ENCODE measurements at regions not wholly inside any gene's neighbourhood (a gene's known extent, or its start where the extent isn't known, plus 50 kb on each side); places are given as distances from the start of the nearest gene placed in this dataset.
"Not testable (repeated sequence)": the region's sequence is repeated elsewhere in the genome, so short reads cannot be mapped to it uniquely, and the experiment has no call there.

GRCh38 chr3:163518065-163518464 lies 1560.2 kb downstream of the SI start:
- Mint-ChIP-seq H3K36me3 (no peaks in the 10 kb centered on the region), H3K4me1 (ENCODE audit: unreplicated experiment) (no peaks in the 10 kb centered on the region), H3K27ac (no peak overlapping the region), H3K27me3 (no peaks in the 10 kb centered on the region), H3K9me3 (no peaks in the 10 kb centered on the region), H3K4me3 (no peak overlapping the region)
- no peak for TF ChIP-seq CTCF (conservative IDR thresholded peaks at IDR 0.05)
- DNase-seq (ENCODE audit: extremely low spot score, unreplicated experiment), result no peak

- Mint-ChIP-seq H3K9me3 (no peaks in the 10 kb centered on the region), H3K27ac (no peak overlapping the region), H3K36me3 (no peaks in the 10 kb centered on the region), H3K4me1 (ENCODE audit: unreplicated experiment) (no peaks in the 10 kb centered on the region), H3K27me3 (no peaks in the 10 kb centered on the region), H3K4me3 (no peak overlapping the region)
- DNase-seq (ENCODE audit: extremely low spot score, unreplicated experiment), result no peak
- TF ChIP-seq CTCF (conservative IDR thresholded peaks at IDR 0.05), result no peak
Observed at GRCh38 chr3:163513149-163513657, 1565.1 kb downstream of the SI start.

- Mint-ChIP-seq H3K4me3 (no peak overlapping the region), H3K27ac (no peak overlapping the region), H3K27me3 (no peaks in the 10 kb centered on the region), H3K36me3 (no peaks in the 10 kb centered on the region), H3K9me3 (no peaks in the 10 kb centered on the region), H3K4me1 (ENCODE audit: unreplicated experiment) (no peaks in the 10 kb centered on the region)
- TF ChIP-seq CTCF (conservative IDR thresholded peaks at IDR 0.05), result no peak
- DNase-seq (ENCODE audit: extremely low spot score, unreplicated experiment), result no peak
Observed at GRCh38 chr3:163508206-163508605, 1570.1 kb downstream of the SI start.

- DNase-seq (ENCODE audit: extremely low spot score, unreplicated experiment), result no peak
- no peak for TF ChIP-seq CTCF (conservative IDR thresholded peaks at IDR 0.05)
- no peaks in the 10 kb centered on the region for H3K27me3 Mint-ChIP-seq
- H3K36me3 Mint-ChIP-seq, result no peaks in the 10 kb centered on the region
- H3K4me3 Mint-ChIP-seq, result no peak overlapping the region
- H3K9me3 Mint-ChIP-seq, result no peaks in the 10 kb centered on the region
- no peak overlapping the region for H3K27ac Mint-ChIP-seq
- H3K4me1 Mint-ChIP-seq (ENCODE audit: unreplicated experiment), result no peaks in the 10 kb centered on the region
Observed at GRCh38 chr3:163504974-163505373, 1573.3 kb downstream of the SI start.

- not testable (repeated sequence) for H3K9me3 Mint-ChIP-seq; H3K4me3 Mint-ChIP-seq; DNase-seq (ENCODE audit: extremely low spot score, unreplicated experiment); H3K27ac Mint-ChIP-seq; H3K36me3 Mint-ChIP-seq; H3K4me1 Mint-ChIP-seq (ENCODE audit: unreplicated experiment); H3K27me3 Mint-ChIP-seq
Observed at GRCh38 chr3:163499736-163500219, 1578.5 kb downstream of the SI start.

- H3K9me3 Mint-ChIP-seq; H3K36me3 Mint-ChIP-seq; H3K4me3 Mint-ChIP-seq; H3K4me1 Mint-ChIP-seq (ENCODE audit: unreplicated experiment); H3K27ac Mint-ChIP-seq; DNase-seq (ENCODE audit: extremely low spot score, unreplicated experiment); H3K27me3 Mint-ChIP-seq: not testable (repeated sequence)
Observed at GRCh38 chr3:163498842-163499735, 1579.2 kb downstream of the SI start.
